SK-N-SH (cell line): ENCODE measurements at regions not wholly inside any gene's neighbourhood (a gene's known extent, or its start where the extent isn't known, plus 50 kb on each side); places are given as distances from the start of the nearest gene placed in this dataset.

Experiments
- EP300 ChIP-seq, 2 experiments: IDR thresholded peaks; 2 replicates each; pipeline versions ENCODE4 v1.4.0 to v1.6.1; 2012; ENCODE audit warnings: borderline replicate concordance in 1 of 2, low read depth in 1 of 2, low read length in 1 of 2
- JUND ChIP-seq: IDR thresholded peaks from 2 replicates; pipeline ENCODE4 v1.4.0; 2012
- MXI1 ChIP-seq: IDR thresholded peaks from 2 replicates; pipeline ENCODE4 v1.6.1; 2012; ENCODE audit warnings: mild to moderate bottlenecking, low read depth, low read length, improper control_type of control experiment
- POLR2AphosphoS5 ChIP-seq: IDR thresholded peaks from 2 replicates; pipeline ENCODE4 v1.6.1; 2012; ENCODE audit warnings: low read depth, low read length
- TF ChIP-seq, protein P1 (sequence below): fragments of 200-600 bp; sonication (generic); IDR thresholded peaks from 2 replicates; pipeline ENCODE4 v1.6.1; 2017; ENCODE audit warnings: antibody characterized with exemption, mild to moderate bottlenecking, moderate library complexity

GRCh38 chr6:93087606-93088005, 331.8 kb downstream of the EPHA7 start:
- TF ChIP-seq, protein P1, sequence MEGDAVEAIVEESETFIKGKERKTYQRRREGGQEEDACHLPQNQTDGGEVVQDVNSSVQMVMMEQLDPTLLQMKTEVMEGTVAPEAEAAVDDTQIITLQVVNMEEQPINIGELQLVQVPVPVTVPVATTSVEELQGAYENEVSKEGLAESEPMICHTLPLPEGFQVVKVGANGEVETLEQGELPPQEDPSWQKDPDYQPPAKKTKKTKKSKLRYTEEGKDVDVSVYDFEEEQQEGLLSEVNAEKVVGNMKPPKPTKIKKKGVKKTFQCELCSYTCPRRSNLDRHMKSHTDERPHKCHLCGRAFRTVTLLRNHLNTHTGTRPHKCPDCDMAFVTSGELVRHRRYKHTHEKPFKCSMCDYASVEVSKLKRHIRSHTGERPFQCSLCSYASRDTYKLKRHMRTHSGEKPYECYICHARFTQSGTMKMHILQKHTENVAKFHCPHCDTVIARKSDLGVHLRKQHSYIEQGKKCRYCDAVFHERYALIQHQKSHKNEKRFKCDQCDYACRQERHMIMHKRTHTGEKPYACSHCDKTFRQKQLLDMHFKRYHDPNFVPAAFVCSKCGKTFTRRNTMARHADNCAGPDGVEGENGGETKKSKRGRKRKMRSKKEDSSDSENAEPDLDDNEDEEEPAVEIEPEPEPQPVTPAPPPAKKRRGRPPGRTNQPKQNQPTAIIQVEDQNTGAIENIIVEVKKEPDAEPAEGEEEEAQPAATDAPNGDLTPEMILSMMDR, result no peak
- TF ChIP-seq MXI1 (no peak), EP300 (IDR thresholded peaks at IDR 0.05; ENCODE audit: borderline replicate concordance in 1 of 2, low read depth in 1 of 2, low read length in 1 of 2) (no peak), JUND (no peak), POLR2AphosphoS5 (no peak)
